Stimulated activated CD4-positive, alpha-beta T cell treated with anti-CD3 and anti-CD28 coated beads, TNF-alpha, amount 100 ng/mL, for 4 hours (primary cell): ENCODE measurements at regions not wholly inside any gene's neighbourhood (a gene's known extent, or its start where the extent isn't known, plus 50 kb on each side); places are given as distances from the start of the nearest gene placed in this dataset.
"Not testable (repeated sequence)": the region's sequence is repeated elsewhere in the genome, so short reads cannot be mapped to it uniquely, and the experiment has no call there.

Experiments
- DNase-seq, 3 experiments: peaks; one replicate each; pipeline ENCODE4 v3.0.0-alpha.2; 2020; ENCODE audit warnings: low read depth in 3 of 3

DNA sequence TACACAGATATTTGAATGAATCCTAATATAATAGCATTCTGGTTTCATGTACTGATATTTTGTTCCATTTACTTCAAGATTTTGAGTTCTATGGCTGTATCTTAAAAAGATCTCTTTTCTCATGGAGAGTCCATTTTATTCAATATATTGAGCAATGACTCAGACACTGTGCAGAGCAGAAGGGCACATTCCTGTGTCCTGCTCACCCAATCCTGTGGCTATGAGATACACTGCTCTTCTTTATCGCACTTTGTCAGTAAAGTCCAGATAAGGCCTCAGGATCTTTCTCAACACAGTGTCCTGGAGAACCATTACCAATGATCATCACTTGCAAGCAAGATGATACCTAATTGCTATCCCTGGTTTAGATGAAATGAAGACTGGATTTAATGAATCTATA lies 155.0 kb downstream of the CYSLTR2 start:
- DNase-seq = no peak

DNA sequence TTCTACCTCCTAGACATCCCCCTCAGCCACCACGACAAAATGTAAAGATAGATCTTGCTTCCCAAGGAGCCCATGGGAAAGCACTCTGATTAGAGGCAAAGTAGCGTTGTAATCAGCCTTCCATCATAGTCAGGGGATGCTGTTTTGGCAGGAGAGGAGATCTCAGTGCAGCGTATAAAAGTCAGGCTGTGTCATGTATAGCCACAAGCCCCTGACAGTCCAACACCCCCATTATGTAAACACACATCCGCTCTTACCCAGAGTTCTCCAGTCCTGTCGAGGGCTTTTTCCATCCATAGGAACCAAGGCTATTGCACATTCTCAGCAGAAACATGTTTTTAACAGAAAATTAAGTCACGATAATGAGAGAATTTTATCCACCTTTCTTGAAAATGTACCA lies 156.3 kb downstream of the CYSLTR2 start:
- DNase-seq = no peak

DNA sequence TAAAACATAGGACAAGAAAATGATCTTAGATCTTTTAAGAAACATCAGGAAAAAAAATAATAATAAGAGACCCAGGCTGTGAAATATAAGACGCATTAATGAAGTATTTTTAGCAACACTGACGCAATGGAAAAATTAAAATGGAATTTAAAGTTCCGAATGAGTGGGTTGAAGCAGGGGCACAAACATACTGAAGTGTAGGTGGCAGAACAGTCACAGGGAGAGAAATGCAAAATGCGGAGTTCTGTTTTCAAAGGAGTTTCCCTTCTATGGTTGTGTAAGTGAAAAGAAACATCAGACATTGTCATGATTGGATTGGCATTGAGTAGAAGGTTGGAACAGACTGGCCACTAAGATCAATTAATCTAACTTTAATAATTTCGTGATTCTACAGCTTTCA lies 159.8 kb downstream of the CYSLTR2 start:
- DNase-seq = no peak

DNA sequence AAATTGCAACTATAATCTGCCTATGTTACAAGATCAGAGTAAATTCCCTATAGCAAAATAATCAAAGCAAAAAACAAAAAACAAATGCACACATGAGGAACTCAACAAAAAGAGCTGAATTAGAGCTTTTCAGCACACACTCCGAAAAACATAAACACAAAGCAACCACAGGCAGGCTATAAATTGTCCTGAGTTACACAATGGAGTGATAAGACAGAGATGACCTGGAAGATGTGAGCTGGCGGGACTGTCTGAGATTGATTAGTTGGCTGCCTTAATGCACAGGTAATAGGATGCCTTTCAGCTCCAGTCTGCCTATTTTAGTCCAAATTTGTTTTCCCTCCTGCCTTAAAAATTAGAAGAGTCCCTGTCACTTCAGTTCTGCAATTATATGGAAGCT lies 159.0 kb upstream of the FNDC3A start:
- no peak for DNase-seq

DNA sequence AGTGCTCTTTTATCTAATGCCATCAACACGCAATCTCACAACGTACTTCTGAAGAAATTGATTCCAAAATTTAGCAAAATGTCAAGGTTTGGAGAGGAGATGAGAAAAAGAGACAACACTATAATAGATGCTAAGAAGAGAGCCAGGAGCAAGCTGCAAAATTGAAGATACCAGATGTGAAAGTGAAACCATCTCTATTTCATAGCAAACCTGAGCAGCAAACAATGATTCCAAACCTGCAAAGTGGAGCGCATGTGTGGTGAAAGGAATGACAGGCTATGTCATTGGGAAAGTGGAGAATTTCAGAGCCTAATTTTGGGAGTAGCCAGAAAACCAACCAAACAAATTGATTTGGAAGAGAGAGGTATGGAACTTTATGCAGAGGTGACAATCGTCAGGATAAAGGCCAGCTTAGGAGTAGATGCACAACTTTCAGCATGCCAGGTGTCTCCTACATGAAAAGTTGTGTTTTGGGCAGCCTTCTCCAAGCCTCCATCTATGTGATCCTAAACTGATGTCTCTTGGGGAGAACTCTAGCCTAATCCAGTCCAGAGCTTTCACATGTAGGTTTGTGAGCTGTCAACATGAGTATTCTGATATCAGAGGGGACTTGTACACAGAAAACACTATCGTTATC lies 158.4 kb upstream of the FNDC3A start:
- no peak for DNase-seq

DNA sequence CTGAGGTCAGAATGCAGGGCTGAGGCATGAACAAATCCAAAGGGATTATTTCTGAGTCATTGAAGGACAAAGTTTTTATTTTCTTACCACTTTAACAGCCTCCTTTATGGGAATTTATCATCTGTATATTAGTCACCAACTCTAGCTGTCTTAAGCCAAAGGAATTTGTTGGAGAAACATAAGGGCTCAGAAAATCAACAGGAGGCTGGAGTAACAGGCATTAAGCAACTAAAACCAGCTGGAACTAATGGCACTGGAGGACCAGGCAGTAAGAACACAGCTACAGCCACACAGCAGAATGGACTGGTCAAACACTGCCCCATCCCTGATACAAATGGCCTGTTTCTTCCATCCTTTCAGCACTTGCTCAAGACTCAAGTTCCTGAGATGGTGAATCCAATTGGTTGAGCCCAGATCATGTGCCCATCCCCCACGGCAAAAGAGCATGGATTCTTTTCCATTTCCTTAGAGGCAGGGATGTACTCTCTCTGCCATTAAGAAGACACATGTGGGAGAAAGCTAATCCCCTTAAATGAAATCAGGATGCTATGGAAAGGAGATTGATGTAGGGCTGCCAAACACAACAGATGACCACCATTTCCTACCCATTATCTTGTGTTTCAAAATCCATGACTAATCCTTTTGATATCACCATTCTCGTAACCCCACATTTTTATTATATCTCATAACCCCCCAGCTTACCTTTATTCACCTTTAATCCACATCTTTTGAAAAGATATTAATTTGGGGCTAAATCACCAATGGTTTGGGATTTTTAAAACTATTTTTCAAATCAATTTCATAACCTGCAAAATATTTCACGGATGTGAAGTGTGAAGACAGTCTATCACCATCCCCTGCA lies 157.0 kb upstream of the FNDC3A start:
- no peak for DNase-seq

DNA sequence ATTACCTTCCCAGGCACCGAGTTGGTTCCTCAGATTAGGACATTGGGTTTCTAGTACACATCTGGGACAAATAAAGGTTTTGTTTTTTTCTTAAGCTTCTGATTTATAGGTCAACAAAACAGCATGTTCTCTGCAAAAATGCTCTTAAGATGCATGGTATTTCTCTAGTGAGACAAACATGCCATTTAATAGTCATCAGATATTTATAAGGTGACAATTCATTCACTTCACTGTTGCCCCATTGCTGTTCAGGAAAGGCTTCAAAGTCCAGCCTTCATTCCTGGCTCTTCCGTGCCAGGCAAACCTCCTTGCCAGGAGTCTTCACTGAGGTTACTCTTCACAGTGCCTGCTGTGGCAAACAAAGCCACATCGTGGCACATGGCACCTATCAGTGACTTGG lies 156.3 kb upstream of the FNDC3A start:
- DNase-seq = no peak

DNA sequence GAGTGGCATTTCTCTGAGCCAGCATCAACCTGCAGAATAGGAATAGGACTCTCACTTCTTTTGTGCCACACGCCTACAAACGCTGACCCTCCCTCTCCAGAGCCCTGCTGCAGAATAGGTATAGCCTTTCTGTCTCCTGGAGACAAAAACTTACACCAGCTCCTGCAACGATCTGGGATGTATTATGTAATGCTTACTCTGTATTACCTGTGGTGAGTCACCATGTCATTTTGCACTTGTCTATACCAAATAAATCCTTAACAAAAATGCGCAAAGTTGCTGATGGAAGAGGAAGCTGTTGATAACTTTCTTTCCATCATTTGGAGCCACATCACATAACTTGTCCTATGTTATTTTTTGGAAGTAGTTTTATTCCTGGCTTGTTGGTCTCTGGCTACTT lies 155.8 kb upstream of the FNDC3A start:
- no peak for DNase-seq

DNA sequence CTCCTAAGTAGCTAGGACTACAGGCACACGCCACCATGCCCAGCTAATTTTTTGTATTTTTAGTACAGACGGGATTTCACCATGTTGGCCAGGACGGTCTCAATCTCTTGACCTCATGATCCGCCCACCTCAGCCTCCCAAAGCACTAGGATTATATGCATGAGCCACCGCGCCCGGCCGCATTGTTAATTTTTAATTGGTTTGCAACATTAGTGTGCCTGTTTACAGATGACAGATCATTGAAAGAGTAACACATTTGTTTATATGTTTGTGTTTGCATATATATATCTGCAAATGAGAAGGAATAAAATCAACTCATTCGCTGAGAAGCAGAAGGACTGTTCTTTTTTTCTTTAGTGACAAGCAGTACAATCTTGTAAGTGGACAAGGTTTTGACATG lies 152.2 kb upstream of the FNDC3A start:
- DNase-seq = not testable (repeated sequence)

DNA sequence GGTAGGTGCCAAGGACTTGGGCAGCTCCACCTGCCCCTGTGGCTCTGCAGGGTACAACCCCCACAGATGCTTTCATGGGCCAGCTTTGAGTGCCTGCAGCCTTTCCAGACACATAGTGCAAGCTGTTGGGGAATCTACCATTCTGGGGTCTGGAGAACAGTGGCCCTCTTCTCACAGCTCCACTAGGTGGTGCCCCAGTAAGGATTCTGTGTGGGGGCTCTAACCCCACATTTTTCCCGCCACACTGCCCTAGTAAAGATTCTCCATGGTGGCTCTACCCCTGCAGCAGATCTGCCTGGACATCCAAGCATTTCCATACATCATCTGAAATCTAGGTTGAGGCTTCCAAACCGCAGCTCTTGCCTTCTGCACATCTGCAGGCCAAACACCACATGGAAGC lies 149.7 kb upstream of the FNDC3A start:
- no peak for DNase-seq

DNA sequence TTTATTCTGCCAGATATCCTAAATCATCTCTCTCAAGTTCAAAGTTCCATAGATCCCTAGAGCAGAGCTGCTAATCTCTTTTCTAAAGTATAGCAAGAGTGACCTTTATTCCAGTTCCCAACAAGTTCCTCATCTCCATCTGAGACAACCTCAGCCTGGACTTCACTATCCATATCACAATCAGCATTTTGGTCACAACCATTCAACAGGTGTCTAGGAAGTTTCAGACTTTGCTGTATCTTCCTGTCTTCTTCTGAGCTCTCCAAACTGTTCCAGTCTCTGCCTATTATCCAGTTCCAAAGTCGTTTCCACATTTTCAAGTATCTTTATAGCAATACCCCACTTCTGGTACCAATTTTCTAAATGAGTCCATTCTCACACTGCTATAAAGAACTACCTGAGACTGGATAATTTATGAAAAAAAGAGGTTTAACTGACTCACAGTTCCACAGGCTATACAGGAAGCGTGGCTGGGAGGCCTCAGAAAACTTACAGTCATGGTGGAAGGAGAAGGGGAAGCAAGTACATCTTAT lies 148.7 kb upstream of the FNDC3A start:
- not testable (repeated sequence) for DNase-seq

DNA sequence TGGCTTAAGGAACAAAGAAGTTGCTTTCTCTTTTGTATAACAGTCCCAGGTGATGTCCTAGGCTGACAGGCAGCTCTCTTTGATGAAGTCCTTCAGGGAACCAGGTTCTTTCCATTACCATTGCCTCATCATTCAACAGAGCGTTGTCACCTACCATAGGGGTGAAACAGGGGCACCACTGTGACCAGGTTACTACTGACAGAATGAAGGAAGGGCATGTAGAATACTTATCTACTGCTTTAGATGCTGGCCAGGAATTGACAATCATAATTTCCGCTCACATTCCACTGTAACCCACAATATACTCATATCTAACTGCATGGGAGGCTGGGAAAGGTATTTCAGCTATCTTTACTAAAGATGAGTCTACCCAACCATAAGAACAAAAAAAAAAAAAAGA lies 148.0 kb upstream of the FNDC3A start:
- no peak for DNase-seq

DNA sequence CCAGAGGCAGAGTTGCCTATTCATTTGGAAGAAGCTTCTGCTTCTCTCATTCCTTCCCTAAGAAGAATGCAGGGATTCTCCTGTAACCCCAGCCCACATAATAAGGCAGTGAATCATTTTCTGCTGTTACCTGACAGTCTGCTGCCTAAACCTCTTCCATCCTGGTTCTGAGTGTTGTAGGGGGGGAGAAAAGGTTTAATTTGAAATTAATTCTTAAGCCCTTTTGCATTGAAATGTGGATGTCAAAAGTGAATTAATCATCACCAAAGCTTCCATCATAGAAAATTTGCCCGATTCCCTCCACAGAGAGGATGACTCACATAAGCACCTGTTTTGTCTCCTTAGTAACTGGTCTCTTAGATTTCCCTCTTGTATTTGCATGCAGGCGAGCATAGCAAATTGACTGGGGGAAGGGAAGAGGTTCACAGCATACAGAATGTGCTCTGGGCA lies 146.7 kb upstream of the FNDC3A start:
- DNase-seq = no peak

DNA sequence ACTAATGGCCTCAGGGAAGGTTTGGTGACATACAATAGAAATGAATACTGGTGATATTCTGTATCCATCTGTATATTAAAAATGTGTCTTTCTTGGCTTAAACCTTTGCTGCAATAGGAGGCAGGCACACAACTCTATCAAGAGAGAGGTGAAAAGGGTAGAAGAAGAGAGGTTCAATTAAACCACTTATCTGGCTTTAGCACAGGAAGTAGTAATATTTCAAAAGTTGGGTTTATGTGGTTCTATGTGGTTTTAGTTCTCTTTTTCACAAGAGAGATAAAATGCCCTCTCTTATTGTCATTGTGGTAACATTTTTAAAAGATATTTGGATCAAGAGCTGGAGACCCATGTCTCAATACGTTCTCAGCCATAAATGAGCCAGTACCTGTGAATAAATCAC lies 146.2 kb upstream of the FNDC3A start:
- no peak for DNase-seq

DNA sequence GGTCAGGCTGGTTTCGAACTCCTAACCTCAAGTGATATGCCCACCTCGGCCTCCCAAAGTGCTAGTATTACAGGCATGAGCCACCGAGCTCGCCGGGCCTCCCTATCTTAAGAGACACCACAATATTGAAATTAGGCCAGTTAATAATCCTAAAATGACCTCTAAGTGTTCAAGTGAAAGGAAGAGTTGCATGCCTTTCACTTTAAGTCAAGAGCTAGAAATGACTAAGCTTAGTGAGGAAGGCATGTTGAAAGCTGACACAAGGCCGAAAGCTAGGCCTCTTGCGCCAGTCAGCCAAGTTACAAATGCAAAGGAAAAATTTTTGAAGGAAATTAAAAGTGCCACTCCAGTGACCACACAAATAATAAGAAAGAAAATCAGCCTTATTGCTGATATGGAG lies 144.5 kb upstream of the FNDC3A start:
- no peak for DNase-seq

DNA sequence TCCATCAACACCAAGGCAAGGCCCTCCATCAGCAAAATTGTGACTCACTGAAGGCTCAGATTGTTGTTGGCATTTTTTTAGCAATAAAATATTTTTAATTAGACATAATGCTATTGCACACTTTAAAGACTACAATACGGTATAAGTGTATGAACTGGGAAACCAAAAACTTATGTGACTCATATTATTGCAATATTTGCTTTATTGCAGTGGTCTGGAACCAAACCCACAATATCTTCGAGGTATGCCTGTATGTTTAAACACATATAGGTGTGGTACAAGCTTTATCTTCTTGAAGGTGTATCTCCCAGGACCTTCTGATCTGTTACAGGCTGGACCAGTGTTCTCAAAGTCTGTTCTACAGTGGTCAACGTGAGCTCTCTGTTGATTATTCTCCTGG lies 142.3 kb upstream of the FNDC3A start:
- no peak for DNase-seq

DNA sequence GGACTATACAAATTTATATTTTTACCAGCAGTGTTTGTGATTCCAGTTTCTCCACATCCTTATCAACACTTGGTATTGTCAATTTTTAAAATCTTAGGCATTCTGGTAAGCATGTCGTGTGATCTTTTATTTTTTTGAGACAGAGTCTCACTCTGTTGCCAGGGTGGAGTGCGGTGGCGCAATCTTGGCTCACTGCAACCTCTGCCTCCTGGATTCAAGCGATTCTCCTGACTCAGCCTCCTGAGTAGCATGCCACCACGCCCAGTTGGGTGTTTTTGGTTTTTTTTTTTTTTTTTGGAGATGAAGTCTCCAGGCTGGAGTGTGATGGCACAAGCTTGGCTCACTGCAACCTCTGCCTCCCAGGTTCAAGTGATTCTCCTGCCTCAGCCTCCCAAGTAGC lies 140.4 kb upstream of the FNDC3A start:
- not testable (repeated sequence) for DNase-seq

DNA sequence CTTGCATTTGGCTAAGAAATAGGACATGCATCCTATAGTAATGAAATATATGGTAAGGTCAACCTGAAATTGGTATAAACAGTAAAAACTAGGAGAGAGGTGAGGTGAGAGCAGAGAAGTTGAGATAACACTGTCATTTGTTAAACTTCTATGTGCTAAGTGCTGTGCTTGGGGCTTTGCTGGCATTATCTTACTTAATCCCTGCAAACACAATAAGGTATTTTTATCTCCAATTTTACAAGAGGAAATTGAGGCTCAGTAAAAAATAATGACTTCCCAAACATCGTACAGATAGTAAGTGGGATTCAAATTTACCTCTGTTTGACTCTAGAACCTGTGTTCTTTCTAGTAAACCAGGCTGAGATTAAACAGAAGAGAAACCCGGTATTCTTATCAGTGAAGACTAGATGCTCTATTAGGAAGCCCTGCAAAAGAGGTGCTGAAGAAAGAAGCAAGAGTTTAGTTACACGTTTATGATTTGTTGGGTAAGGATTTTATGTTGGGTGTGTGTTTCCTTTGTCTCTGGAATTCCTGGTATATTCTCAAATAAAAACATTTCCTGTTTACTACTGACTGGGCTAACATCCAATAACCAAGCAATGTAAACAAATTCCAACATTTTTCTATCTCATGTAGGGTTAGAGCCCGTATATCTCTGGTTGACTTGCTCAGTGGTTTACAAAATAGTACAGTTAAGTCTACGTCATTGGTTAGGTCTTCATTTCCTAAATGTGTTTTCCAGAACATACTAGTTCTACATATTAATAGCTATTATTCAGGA lies 137.3 kb upstream of the FNDC3A start:
- no peak for DNase-seq

DNA sequence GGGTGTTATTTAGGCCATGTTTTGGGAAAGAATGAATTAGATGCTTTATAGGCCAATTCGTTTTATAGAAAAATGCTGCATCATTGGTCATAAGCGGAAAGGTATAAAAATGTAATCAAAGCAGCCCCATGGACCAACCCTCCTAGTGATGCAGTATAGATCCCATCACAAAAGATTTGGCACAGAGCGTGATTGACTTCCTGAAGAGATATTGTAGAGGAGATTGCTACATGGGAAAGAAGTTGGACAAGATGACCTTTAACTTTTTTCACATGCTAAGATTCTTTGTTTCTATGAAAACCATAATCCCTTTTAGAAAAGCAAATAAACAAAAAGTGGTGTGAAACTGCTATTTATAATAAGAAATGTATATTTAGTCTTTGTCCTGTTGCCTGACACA lies 136.5 kb upstream of the FNDC3A start:
- DNase-seq = no peak

DNA sequence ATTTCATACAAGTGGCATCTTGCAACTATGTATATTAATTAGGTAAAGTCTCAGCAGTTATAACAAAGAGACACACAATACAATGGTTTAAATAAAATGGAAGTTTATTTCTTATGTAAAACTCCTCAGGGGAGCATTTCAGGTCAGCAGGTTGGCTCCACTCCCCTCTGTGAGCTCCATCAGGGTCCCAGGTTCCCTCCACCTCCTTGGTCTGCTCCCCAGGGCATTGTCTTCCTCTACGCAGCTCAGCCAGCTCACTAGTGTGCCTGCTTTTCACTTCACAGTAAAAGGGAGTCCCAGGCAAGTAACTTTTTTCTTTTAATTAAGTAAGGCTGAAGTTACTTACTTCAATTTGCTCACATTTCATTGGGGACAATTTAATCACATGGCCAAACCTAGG lies 135.3 kb upstream of the FNDC3A start:
- DNase-seq = no peak

DNA sequence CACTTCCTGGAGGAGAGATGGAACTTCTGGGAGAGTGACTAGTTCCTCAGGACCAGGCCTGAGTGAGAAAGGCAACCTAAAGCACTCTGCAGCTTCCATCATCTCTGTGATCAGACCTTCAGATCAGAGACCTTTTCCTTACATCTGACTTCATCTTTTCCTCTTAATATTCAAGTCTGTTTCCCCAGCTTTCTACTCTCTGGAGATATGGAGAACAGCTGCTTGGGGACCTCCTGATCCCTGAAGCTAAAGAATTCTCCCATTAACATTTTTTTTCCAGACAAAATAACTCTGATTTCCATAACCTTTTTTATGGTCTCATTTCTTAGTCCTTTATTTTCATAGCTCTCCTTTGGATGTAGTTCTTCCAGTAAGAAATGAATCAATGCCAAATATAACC lies 133.4 kb upstream of the FNDC3A start:
- DNase-seq = no peak

DNA sequence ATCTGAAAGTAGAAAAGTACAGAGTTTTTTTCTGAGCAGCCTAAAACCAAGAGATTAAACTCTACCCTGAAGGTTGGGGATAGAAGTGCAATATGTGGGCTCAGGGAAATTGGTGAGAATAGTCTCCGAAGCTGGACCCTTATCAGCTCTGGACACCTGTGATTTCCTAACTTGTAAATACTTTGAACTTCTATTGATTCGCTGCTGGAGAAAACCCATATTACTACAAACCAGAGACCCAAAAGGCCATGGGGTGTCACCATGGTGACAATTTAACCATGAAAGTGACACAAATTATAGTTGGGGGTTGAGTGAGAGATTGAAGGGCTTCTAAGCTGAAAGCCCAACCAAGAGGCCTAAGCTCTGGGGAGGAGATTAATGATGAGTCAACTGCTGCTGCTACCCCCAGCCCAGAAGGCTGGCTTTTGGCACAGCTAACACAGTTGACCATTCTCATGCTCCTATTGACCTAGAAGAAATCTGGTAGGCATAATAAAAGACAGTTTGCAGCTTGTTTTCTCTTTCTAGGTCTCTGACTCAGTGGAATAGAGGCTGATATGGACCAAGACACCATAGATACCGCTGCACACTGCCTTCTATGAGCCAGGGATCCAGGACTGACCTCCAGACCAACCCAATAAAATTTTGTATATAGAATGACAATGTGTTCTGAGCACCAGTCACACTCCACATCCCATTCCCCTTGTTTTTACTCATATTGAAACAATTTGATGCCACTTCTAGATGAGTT lies 131.9 kb upstream of the FNDC3A start:
- DNase-seq = no peak
